ENCODE measurements at regions not wholly inside any gene's neighbourhood (a gene's known extent, or its start where the extent isn't known, plus 50 kb on each side); places are given as distances from the start of the nearest gene placed in this dataset.

DNA sequence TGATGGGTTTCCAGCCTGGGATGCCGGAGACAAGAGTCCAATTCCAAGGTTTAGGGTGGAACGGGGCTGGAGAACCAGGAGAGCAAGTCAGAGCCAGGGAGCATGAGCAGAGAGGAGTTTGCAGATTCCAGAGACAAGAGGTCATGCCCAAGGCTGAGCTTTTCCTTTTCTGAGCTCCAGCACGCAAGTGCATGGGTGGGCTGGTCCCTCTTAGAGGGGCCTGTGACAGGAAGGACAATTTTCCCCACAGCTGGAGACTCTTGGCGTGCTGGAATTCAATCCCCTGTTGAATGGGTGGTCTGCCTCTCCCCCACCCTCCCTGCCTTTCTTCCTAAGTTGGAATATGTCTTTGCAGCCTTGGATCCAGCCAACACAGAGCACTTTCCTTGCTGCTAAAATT is 431.9 kb downstream of the BCL11B start:
- no peaks in the 10 kb centered on the region for H3K27me3 ChIP-seq (ENCODE audit: insufficient read depth, low read depth, low read length)
- no peaks in the 10 kb centered on the region for H3K9me2 ChIP-seq (ENCODE audit: insufficient read depth, low read length)
- no peak overlapping the region for H2AFZ ChIP-seq (ENCODE audit: low read depth, low read length)
- no peak overlapping the region for H3K9ac ChIP-seq (ENCODE audit: low read length)
- TF ChIP-seq TAF1 (IDR thresholded peaks at IDR 0.05; ENCODE audit: low read depth) (no peak), POLR2AphosphoS5 (IDR thresholded peaks at IDR 0.05) (no peak), EZH2 (IDR thresholded peaks at IDR 0.05; ENCODE audit: borderline replicate concordance, insufficient read depth, low read length, poor library complexity, severe bottlenecking) (no peak), RAD21 (conservative IDR thresholded peaks at IDR 0.05) (no peak), SMC3 (conservative IDR thresholded peaks at IDR 0.05; ENCODE audit: poor library complexity) (no peak), EP300 (conservative IDR thresholded peaks at IDR 0.05; ENCODE audit: poor library complexity, severe bottlenecking) (no peak), MXI1 (conservative IDR thresholded peaks at IDR 0.05; ENCODE audit: poor library complexity, severe bottlenecking) (no peak)
- TF ChIP-seq, protein P1, sequence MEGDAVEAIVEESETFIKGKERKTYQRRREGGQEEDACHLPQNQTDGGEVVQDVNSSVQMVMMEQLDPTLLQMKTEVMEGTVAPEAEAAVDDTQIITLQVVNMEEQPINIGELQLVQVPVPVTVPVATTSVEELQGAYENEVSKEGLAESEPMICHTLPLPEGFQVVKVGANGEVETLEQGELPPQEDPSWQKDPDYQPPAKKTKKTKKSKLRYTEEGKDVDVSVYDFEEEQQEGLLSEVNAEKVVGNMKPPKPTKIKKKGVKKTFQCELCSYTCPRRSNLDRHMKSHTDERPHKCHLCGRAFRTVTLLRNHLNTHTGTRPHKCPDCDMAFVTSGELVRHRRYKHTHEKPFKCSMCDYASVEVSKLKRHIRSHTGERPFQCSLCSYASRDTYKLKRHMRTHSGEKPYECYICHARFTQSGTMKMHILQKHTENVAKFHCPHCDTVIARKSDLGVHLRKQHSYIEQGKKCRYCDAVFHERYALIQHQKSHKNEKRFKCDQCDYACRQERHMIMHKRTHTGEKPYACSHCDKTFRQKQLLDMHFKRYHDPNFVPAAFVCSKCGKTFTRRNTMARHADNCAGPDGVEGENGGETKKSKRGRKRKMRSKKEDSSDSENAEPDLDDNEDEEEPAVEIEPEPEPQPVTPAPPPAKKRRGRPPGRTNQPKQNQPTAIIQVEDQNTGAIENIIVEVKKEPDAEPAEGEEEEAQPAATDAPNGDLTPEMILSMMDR (IDR thresholded peaks at IDR 0.05; ENCODE audit: poor library complexity, severe bottlenecking), result no peak
- TF ChIP-seq, protein P2, sequence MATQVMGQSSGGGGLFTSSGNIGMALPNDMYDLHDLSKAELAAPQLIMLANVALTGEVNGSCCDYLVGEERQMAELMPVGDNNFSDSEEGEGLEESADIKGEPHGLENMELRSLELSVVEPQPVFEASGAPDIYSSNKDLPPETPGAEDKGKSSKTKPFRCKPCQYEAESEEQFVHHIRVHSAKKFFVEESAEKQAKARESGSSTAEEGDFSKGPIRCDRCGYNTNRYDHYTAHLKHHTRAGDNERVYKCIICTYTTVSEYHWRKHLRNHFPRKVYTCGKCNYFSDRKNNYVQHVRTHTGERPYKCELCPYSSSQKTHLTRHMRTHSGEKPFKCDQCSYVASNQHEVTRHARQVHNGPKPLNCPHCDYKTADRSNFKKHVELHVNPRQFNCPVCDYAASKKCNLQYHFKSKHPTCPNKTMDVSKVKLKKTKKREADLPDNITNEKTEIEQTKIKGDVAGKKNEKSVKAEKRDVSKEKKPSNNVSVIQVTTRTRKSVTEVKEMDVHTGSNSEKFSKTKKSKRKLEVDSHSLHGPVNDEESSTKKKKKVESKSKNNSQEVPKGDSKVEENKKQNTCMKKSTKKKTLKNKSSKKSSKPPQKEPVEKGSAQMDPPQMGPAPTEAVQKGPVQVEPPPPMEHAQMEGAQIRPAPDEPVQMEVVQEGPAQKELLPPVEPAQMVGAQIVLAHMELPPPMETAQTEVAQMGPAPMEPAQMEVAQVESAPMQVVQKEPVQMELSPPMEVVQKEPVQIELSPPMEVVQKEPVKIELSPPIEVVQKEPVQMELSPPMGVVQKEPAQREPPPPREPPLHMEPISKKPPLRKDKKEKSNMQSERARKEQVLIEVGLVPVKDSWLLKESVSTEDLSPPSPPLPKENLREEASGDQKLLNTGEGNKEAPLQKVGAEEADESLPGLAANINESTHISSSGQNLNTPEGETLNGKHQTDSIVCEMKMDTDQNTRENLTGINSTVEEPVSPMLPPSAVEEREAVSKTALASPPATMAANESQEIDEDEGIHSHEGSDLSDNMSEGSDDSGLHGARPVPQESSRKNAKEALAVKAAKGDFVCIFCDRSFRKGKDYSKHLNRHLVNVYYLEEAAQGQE (IDR thresholded peaks at IDR 0.05; ENCODE audit: borderline replicate concordance), result no peak
- H3K79me2 ChIP-seq (replicated peaks; ENCODE audit: insufficient read depth, low read length), result no peaks in the 10 kb centered on the region
- no peaks in the 10 kb centered on the region for H3K36me3 ChIP-seq (ENCODE audit: insufficient read depth, low read length)
- H3K4me2 ChIP-seq (ENCODE audit: low read length), result no peak overlapping the region
- no peaks in the 10 kb centered on the region for H3K9me3 ChIP-seq (ENCODE audit: low read length)
- H3K4me3 ChIP-seq (ENCODE audit: low read length), result no peak overlapping the region
- H4K20me1 ChIP-seq (ENCODE audit: insufficient read depth), result no peaks in the 10 kb centered on the region
- no peaks in the 10 kb centered on the region for H3F3A ChIP-seq (ENCODE audit: insufficient read depth, low read length, poor library complexity, severe bottlenecking)
- no peak overlapping the region for H3K27ac ChIP-seq (ENCODE audit: low read length)

DNA sequence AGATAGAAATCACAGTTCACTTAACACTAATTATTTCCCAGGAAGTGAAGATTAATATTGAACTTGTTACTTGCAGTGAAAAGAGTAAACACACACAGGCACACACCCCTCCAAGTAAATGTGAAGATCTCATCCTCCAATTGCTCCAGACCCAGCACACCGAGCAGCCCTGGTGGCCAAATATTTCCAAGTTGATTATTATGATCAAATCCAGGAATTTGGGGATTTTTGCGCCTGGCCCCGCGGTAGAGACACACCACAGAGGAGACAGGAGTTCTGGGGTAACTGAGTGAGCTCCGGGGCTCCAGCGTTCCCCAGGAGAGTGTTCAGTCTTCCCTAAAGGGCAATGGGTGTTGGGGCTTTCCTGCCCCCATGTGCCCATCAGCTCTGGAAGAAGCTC is 431.5 kb downstream of the BCL11B start:
- Histone ChIP-seq H3K4me2 (ENCODE audit: low read length) (no peak overlapping the region), H3K9me3 (ENCODE audit: low read length) (no peaks in the 10 kb centered on the region), H3K4me3 (ENCODE audit: low read length) (no peak overlapping the region), H3K36me3 (ENCODE audit: insufficient read depth, low read length) (no peaks in the 10 kb centered on the region), H3K27ac (ENCODE audit: low read length) (no peak overlapping the region), H3F3A (ENCODE audit: insufficient read depth, low read length, poor library complexity, severe bottlenecking) (no peaks in the 10 kb centered on the region), H2AFZ (ENCODE audit: low read depth, low read length) (no peak overlapping the region), H4K20me1 (ENCODE audit: insufficient read depth) (no peaks in the 10 kb centered on the region), H3K9me2 (ENCODE audit: insufficient read depth, low read length) (no peaks in the 10 kb centered on the region), H3K27me3 (ENCODE audit: insufficient read depth, low read depth, low read length) (no peaks in the 10 kb centered on the region), H3K79me2 (replicated peaks; ENCODE audit: insufficient read depth, low read length) (no peaks in the 10 kb centered on the region), H3K9ac (ENCODE audit: low read length) (no peak overlapping the region)
- no peak for TF ChIP-seq POLR2AphosphoS5 (IDR thresholded peaks at IDR 0.05)

DNA sequence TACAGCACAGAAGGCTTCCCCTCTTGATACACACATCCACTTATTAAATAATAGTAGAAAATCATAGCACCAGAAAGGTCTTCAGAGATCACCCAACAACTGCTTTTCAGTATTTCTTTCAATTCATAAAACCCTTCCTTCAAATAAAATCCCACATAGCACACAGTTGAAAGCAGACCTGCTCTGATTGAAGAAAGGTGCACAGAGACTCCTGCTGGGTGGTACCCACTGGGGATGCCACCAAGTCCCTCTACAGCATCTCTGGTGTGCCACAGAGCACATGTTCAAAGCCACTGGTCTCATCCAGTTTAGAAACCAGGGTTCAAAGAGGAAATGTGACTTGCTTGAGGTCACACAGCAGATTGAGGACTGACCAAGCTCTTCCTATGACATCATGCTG is 427.5 kb downstream of the BCL11B start:
- H2AFZ ChIP-seq (ENCODE audit: low read depth, low read length), result no peak overlapping the region
- H3K9me2 ChIP-seq (ENCODE audit: insufficient read depth, low read length), result no peaks in the 10 kb centered on the region
- no peaks in the 10 kb centered on the region for H3F3A ChIP-seq (ENCODE audit: insufficient read depth, low read length, poor library complexity, severe bottlenecking)
- no peak overlapping the region for H3K27ac ChIP-seq (ENCODE audit: low read length)
- H3K36me3 ChIP-seq (ENCODE audit: insufficient read depth, low read length), result no peaks in the 10 kb centered on the region
- H3K4me3 ChIP-seq (ENCODE audit: low read length), result no peak overlapping the region
- H3K9me3 ChIP-seq (ENCODE audit: low read length), result no peaks in the 10 kb centered on the region
- no peaks in the 10 kb centered on the region for H4K20me1 ChIP-seq (ENCODE audit: insufficient read depth)
- H3K9ac ChIP-seq (ENCODE audit: low read length), result no peak overlapping the region
- H3K4me2 ChIP-seq (ENCODE audit: low read length), result no peak overlapping the region
- no peaks in the 10 kb centered on the region for H3K79me2 ChIP-seq (replicated peaks; ENCODE audit: insufficient read depth, low read length)
- H3K27me3 ChIP-seq (ENCODE audit: insufficient read depth, low read depth, low read length), result no peaks in the 10 kb centered on the region
- TF ChIP-seq, protein P2 (IDR thresholded peaks at IDR 0.05; ENCODE audit: borderline replicate concordance), result no peak
- TF ChIP-seq SMC3 (conservative IDR thresholded peaks at IDR 0.05; ENCODE audit: poor library complexity) (no peak), EZH2 (IDR thresholded peaks at IDR 0.05; ENCODE audit: borderline replicate concordance, insufficient read depth, low read length, poor library complexity, severe bottlenecking) (no peak), POLR2AphosphoS5 (IDR thresholded peaks at IDR 0.05) (no peak), TAF1 (IDR thresholded peaks at IDR 0.05; ENCODE audit: low read depth) (no peak), EP300 (conservative IDR thresholded peaks at IDR 0.05; ENCODE audit: poor library complexity, severe bottlenecking) (no peak)

All from neural cell (in vitro differentiated cells).